ENCODE measurements at regions not wholly inside any gene's neighbourhood (a gene's known extent, or its start where the extent isn't known, plus 50 kb on each side); places are given as distances from the start of the nearest gene placed in this dataset.

DNA sequence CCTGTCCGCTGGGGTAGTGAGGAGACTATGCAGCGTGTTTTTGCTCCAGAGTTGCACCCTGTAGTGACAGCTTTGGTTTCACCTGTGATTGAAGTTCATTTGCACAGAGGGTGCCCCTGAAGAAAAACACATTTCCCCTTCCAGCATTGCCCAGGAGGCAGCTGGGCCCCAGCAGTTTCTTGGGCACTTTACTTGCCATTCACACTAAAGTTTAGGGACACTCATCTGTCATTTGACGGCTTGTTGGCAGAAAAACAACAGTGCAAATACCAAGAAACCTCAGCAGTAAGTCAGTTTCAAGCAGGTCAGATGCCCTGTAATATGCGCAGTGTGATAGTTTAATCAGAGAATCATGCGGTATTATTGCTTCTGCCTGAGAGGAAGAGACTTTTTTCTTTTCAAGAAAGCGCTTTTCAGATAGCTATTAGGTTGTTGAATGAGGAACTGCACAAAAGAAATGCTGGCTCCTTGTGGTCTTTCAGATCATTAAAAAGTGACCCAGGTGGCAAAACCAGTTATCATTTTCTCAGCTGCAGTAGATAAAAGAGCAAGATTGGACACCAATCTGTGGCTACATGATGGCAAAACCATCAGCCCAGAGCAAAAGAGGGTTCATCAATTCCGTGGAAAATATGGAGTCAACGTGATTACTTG, 136.2 kb upstream of the PUM3 start:
- DNase-seq = no peak

DNA sequence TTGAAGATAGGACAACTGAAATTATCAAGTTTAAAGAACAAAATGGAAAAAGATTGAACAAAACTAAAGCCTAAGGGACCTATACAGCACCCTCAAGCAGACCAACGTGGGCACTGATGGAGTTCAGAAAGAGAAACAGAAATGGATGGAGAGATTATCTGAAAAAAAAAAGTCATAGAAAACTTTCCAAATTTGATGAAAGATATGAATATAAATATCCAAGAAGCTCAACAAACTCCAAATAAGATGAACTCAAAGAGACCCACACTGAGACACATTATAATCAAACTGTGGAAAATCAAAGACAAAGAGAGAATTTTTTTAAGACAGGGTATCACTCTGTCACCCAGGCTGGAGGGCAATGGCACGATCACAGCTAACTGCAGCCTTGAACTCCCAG, 128.6 kb upstream of the PUM3 start:
- DNase-seq = no peak

DNA sequence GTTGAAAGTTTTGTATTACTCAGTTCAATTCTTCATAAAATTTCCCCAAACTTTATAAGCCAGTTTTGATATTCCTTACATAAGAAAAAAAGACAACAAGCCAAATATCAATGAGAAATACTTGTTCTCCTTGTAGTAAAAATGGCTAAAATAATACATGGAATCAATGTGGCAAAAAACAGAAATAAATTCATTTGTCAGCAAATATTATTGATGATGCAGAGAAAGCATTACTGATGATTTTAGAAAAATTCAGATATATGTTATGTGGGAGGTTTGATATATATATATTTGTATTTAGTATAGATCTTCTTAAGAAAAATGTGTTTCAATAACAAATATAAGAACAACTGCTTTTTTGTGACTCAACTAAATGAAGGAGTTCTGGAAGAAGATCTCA, 127.0 kb upstream of the PUM3 start:
- no peak for DNase-seq

DNA sequence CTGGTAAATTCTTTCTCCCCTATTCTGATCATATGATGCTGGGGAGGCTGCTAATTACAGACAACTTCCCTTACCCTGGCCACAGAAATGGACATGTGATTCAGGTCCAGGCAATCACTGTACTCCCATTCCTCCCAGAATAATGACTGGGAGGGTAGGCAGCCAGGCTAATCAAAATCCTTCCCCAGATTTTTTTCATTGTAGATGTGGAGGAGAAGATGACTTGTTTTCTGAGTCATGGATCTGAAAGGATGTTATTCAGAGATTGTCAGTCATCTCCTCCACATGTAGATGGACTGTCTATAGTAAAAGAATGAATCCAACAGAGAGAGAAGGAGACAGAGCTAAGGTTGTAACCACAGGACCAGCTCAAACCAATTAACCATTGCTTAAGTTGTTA, 123.9 kb upstream of the PUM3 start:
- peak; percentile 1 for DNase-seq

DNA sequence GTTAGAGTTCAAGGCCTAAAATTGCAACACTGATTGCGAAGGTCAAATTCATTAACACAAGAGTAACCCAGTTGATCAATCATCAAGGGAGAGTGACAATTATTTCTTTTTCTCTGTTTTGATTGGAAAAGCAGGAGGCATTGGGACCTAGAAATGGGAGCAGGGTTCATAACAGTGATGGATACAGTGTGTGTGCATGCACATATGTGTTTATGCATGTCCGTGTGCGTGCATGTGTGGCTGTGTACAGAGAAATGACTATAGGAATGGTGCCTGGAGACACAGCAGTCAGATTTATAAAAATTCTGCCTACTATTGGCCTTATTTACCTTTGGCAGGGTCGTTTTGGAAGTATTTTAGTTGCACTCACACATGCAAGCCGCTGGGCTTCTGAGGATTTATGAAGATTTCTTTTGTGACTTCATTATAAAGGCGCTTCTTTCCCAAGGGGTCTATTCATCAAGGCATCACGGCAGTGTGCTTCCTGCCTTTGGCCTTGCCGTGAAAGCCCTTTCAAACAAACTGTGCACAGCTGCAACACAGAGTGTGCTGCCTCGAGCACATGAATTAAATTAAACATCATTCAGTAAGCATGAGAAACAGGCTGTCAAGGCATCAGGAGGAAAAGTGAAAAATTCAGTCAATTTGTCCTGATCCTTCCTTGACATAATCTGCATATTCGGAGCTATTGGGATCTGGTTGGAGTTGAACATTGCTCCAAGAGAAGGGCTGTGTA, 122.8 kb upstream of the PUM3 start:
- DNase-seq = no peak

DNA sequence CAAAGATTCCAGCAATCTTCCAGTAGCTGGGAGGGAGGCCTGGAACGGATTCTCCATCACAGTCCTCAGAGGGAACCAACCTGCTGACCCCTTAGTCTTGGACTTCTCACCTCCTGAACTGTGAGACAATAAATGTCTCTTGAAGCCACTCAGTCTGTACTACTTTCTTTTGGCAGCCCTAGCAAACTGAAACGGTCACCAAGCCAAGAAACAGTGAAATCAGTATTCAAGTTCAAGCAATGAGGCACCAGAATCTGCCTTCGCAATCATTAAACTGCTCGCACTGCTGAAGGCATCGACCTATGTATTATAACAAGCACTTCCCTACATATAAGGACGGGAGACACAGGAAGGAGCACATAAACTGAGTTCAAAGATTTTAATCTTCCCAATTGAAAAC, 120.6 kb upstream of the PUM3 start:
- DNase-seq = no peak

DNA sequence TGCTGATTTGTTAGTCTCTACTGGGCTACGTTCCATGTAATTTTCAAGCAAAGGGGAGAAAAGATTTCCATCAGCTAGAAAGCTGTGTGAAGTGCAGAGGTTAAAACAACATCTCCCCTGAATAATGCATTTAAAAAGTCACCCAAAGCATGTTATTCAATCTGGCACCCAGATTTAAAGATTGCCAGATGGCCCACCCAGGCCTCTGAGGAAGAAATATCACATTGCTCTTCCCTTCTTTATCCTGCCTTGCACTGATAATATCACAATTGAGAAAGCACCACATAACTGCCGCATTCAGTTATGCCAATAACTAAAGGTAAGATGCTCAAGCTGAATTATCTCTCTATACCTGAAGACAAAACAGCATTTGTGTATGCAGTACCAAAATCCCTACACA, 119.4 kb upstream of the PUM3 start:
- no peak for DNase-seq

DNA sequence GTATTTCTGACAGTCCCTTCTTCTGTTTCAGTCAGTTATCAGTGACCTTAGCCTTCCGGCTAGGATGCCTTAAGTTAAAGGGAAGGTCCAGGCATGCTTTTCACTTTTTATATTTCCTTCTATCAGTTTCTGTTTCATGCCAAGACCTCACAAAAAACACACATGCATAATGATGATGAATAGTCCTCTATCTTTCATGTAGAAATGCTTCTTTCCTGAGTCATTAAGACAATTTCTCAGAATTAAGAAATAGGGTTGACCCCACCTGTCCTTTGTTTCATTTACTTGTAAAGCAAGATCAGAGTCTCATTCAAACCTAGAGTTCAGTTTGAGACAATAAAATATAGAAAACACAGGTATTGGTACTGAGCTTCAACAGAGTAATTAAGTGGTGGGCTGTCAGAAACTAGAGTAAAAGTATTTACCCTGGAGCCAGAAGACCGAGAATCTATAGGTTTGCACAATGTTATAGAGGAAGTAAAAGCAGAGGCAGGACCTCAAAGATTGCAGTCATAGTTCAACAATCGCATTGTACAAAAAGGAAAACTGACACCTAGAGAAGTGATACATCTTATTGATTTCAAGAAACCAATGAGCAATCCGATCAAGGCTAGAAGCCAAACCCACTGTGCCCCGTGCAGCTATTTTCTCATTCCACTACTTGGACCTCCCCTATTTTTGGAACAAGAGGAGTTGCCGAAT, 118.7 kb upstream of the PUM3 start:
- DNase-seq = no peak

DNA sequence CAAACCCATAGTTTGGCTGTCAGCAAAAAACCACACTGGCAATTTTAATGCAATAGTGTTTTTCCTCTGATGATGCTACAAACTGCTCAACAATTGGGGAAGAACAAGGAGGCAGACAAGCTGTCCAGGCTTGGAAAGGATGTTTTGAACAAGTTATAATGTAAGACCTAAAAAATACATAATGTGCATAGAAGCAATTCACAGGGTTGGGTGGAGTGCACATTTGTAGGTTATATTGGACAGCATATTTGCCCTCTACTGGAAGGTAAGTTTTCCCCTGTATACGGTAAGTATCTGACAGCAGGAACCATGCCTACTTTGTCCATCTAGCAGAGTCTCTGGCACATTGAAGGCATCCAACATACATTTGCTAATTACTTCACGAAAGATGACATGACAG, 114.3 kb upstream of the PUM3 start:
- DNase-seq = no peak

DNA sequence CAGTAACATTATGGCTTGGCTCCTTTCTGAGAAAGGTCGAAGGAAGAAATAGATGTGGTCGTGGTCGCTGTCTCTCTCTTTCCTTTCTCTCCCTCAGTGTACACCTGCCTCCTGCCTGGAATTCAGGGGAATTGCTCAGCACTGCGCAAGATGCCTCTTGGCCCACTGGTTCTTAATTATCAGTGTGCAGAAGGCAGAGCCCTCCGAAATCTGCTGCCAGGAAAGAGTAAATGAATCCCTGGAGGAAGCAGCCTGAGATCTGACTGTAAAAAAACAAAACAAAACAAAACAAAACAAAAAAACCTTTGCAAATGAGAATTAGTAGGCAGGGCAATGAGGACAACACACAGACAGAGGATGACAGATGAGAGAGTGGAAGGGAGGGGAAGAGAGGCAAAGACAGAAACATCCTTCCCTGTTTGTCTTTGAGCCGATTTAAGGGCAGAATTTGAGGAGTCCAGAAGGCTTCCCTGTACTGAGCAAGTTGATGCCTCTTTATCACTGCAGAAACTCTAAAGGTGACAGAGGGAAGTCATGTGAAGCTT, 113.8 kb upstream of the PUM3 start:
- DNase-seq = no peak

DNA sequence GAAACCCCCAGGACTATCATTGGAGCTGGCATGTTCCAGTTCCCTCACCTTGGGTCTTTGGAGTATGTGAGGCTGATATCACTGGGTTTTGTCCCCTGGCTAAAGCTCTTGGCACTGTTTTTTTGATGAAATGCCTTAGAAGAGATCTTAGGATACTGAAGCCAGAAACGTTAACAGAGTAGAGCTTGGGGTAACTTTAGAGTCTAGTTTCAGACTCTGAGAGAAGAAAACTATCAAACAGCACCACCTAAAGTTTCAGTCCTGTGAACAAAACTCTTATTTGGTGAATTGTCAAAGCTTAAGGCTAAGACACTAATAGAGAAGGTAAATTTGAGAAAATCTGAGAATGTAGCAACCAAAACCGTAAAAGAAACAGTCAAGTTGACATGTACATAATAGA, 111.7 kb upstream of the PUM3 start:
- DNase-seq = no peak

DNA sequence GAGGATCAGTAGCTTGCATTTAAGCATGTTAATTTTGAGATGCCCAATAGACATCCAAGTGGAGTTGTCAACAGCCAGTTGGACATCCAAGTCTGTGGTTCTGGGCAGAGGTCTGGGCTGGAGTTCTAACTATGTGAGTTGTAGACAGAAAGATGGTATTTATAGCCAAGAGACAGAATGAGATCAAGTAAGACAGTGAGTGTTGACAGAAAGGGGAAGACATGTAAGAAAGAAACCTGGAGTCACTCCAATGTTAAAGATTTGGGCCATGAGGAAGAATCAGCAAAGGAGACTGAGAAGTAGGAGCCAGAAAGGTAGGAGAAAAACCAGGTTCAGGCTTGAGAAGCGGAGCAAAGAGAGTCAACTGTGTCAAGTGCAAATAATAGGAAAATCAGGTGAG, 95.5 kb upstream of the PUM3 start:
- no peak for DNase-seq

DNA sequence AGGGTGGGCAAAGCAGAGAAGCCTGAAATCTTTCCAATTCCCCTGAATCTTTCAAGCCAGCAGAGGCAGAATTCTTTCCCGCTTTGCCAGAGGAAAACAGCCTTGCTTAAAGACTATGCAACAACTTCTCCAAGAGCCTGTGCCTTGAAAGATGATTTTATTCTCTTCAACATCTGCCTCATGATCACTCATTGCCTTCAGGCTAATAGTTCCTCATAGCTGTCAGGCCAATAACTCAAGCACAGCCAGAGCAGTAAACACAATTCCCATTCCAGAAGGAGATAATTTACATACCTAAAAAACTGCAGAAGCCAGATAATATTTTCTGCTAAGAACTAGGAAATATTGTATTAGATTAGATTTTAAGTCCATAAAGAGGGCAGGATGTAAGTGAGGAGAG, 92.3 kb upstream of the PUM3 start:
- no peak for DNase-seq

DNA sequence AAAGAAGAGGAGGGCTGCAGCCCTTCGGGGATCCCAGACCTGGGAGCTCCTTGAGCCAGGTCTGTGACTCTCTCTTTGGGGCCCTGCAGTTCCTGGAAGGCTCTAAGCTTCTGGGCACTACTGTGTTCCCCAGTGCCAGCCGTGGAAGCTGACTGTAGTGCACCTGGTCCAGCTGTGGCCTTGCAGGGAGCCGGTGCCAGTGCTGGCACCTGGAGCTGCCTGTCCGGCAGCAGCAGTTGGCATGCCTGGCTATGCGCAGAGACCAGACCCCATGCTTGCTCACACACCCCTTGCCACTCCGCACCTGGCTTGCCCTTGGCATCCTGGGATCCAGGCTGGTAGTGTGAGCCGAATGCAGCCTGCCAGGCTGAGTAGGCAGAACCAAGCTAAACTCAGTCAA, 91.0 kb upstream of the PUM3 start:
- DNase-seq = no peak

DNA sequence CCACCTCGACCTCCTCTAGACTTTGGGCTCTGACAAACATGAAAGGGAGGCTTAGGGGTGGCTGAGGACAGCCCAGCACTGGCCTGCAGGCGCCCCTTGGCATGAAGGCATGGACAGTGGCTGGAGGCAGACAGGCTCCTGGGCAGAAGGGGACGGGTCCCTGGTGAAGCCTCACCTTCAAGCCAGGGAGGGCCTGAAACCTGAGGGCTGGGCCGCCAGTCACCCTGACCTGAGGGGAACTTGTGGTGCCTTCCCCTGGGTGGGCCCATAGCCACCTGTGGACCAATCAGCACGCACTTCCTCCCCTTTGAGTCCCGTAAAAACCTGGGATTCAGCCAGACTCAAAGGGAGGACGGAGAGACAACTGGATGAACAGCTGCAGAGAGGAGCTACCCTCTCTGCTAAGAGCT, 90.4 kb upstream of the PUM3 start:
- no peak for DNase-seq

DNA sequence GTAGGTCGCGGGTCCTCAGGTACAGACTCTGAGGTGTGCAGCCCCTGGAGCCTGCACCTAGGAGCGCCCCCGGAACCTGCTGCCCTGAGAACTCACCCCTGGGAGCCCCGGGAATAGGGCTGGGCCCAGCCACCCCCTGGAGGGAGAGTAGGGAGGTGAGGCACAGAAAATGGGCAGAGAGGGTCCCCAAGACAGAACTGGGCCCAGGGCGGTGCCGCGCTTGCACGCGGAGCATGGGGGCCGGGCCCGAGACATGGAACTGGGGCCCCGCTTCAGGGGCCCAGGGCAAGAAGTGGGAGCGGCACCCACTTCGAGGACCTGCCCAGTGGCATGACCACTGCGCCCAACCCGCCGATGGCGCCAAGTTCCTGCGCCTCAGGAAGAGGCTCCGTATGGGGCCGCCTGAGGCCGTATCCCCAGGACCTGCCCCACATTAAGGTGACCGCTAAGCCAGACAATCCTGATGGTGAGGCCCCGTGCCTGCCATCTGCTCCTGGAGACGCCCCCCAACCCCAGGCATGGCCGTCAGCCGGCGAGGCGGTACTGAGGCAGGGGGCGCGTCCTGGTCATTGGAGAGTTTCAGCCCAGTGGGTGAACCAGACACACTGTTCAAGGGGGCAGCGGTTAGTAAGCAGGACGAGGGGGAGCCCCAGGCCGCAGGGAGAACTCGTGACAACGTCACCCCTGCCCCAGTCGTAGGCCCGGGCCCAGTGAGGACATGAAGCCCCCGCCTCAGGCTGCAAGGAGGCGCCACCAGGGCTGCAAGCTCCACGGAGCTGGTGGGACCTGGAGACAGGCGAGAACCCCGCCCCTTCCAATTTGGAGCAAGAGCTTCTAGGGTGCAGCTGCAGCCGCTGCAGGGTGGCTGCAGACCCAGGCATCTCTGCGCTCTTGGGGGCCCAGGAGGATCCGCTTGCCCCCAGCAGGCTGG, 89.5 kb upstream of the PUM3 start:
- DNase-seq = no peak

DNA sequence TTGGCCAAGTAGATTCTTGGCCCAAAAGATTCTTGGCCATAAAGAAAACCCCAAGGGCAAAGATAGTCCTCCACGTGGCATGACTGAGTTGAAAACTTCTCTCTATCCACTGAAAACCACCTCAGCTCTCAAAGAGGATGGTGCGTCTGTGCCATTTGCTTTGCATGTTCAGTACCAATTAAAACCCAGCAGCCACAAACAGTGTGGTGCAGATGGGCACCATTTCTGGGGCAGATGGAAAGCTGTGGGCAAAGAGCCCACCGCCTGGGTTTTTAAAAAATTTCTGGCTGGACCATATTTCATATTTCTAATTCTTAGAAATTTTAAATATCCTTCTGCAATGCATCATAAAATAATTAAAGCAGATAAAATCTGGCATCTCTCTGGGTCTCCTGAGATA, 84.5 kb upstream of the PUM3 start:
- no peak for DNase-seq

DNA sequence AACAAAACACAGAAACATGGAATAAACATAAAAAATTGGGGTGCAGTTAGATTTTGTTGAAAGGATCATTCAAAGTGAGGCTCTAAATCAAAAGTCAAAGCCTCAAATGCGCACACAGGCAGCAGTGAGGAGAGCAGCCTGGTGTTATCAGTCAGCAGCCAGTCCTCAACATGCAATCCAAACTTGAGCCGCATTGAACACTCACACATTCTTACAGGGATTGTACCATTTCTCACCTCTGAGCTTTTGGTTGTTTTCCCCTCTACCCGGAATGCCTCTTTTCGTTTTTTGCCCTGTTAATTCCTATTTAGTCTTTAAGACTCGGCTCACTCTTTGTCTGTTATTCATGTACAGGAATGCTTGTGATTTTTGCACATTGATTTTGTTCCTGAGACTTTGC, 81.1 kb upstream of the PUM3 start:
- no peak for DNase-seq

DNA sequence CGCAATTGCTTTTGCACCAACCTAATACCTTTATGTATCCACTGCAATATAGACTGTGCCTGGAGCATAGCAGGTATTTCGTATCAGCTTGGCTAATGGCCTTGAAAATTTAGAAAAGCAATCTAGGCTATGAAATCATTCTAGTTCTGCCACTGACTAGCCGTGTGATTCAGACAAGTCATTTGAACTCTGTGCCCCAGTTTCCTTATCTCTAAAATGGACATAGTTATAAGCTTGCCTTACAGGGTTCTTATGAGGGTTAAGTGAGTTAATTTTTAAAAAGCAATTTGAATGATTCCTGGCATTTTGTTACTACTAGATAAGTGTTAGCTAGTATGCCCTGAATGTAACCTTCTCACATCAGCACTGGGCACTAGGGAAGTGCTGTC, 80.5 kb upstream of the PUM3 start:
- no peak for DNase-seq

DNA sequence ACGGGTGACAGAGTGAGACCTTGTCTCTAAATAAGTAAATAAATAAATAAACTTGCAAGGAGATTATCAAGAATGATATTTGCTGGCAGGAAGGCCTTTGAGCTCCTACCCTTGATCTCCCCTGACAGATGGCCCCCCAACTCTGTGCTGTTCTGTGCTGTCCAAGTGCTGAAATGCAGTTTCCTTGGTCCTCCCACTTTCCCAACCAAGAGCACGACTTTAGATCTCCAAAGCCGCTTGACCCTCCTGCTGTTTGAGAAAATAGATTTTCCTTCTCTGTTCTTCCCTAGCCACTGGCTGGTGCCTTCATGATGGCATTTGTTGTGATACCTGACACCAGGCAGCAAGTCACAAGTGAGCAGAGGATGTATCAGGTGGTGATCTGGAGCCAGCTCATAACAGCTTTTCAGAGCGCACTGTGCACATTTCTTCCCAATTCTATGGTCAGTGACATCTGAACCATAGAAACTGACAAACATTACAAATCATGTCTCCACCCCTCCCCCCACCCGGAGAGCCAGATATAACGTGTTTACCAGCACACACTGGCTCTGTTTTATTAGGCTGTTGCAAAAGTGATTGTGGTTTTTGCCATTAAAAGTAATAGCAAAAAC, 80.0 kb upstream of the PUM3 start:
- no peak for DNase-seq

DNA sequence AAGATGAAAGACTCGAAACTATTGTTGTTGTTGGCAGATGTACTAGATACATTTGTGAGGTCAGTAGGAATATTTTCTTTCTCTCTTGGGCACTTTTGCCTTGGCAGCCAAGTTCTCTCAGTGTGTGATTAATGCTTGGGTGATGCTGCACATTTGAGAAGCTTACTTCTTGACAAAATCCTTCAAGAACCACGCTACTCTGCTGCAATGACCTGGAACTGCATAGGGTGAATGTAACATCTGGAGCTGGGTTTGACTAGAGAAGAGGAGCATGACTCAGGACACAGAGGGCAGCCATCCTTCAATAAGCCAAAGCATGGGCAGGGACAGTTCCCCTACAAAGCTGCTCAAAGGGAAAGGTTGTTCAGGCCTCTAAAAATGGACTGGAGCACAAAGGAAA, 75.5 kb upstream of the PUM3 start:
- no peak for DNase-seq

DNA sequence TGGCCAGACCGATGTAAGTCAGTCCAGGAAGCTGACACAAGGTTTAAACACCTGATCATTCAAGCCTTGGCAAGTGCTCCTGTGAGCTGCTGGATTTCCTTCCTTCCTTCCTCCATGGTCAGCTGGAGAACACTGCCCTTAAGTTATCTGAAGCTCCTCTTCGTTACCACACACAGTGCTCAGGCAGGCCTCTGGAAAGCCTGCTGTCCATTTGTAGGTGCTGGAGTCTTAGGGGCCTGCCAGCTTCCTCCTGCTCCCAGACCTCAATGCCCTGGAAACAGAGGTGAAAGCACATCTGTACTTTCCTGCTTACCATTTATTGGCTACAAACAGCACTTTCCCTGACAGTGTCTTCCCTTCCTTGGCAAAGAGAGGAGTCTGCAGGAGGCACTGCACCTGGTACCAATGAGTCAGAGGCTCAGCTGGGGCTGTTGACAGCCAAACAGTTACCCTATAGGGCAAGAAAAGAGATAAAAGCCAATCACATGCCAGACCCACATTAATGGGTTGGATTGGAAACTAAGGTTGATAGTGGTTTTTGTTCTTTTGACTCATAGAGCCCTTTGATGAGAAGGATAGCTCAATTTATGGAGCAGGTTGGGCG, 72.6 kb upstream of the PUM3 start:
- DNase-seq = no peak

All from HCEC 1CT (cell line).